DMS53 treated with DMSO at 0.1 percent for 48 hours (cell line): ENCODE measurements at regions not wholly inside any gene's neighbourhood (a gene's known extent, or its start where the extent isn't known, plus 50 kb on each side); places are given as distances from the start of the nearest gene placed in this dataset.
"Not testable (repeated sequence)": the region's sequence is repeated elsewhere in the genome, so short reads cannot be mapped to it uniquely, and the experiment has no call there.

Experiments used
- DNase-seq: peaks from one replicate; lab custom pipeline; 2025; ENCODE audit not compliant: unreplicated experiment; lab: John Stamatoyannopoulos, UW

- peak; percentile 43 for DNase-seq
These were observed 517.4 kb downstream of the CCSER2 start for GRCh38 chr10:84845628-84846261.

- no peak for DNase-seq
These were observed 518.4 kb downstream of the CCSER2 start for GRCh38 chr10:84846658-84847316.

- DNase-seq = no peak
These were observed 520.6 kb downstream of the CCSER2 start for GRCh38 chr10:84848967-84849366.

- no peak for DNase-seq
These were observed 522.4 kb downstream of the CCSER2 start for GRCh38 chr10:84850826-84851225.

- DNase-seq = no peak
These were observed 526.0 kb downstream of the CCSER2 start for GRCh38 chr10:84854439-84854838.

- DNase-seq = no peak
These were observed 532.5 kb downstream of the CCSER2 start for GRCh38 chr10:84860855-84861254.

- DNase-seq = no peak
These were observed 534.2 kb downstream of the CCSER2 start for GRCh38 chr10:84862551-84862950.

GRCh38 chr10:84863675-84864074 is 535.3 kb downstream of the CCSER2 start:
- DNase-seq = no peak

GRCh38 chr10:84876116-84876999 is 548.0 kb downstream of the CCSER2 start:
- peak; percentile 59 for DNase-seq

GRCh38 chr10:84879991-84880390 is 551.6 kb downstream of the CCSER2 start:
- DNase-seq = no peak

- not testable (repeated sequence) for DNase-seq
These were observed 553.3 kb downstream of the CCSER2 start for GRCh38 chr10:84881696-84882095.

GRCh38 chr10:84890706-84891105 is 562.3 kb downstream of the CCSER2 start:
- no peak for DNase-seq

GRCh38 chr10:84891631-84892030 is 563.2 kb downstream of the CCSER2 start:
- DNase-seq = no peak

- DNase-seq = no peak
These were observed 567.2 kb downstream of the CCSER2 start for GRCh38 chr10:84895541-84895940.

GRCh38 chr10:84896909-84897308 is 568.5 kb downstream of the CCSER2 start:
- no peak for DNase-seq

- no peak for DNase-seq
These were observed 570.9 kb downstream of the CCSER2 start for GRCh38 chr10:84899268-84899667.

- DNase-seq = no peak
These were observed 571.8 kb downstream of the CCSER2 start for GRCh38 chr10:84900141-84900540.

- no peak for DNase-seq
These were observed 573.5 kb downstream of the CCSER2 start for GRCh38 chr10:84901885-84902284.

GRCh38 chr10:84902553-84902952 is 574.2 kb downstream of the CCSER2 start:
- no peak for DNase-seq

- DNase-seq = no peak
These were observed 574.9 kb downstream of the CCSER2 start for GRCh38 chr10:84903320-84903719.

- no peak for DNase-seq
These were observed 579.1 kb downstream of the CCSER2 start for GRCh38 chr10:84907461-84908009.

GRCh38 chr10:84908491-84908890 is 580.1 kb downstream of the CCSER2 start:
- DNase-seq = peak; percentile 15
